Uterus (tissue), 3 donors: ENCODE measurements at regions not wholly inside any gene's neighbourhood (a gene's known extent, or its start where the extent isn't known, plus 50 kb on each side); places are given as distances from the start of the nearest gene placed in this dataset.

ENCODE experiments used
- DNase-seq, 2 donors: peaks; one replicate each; pipeline ENCODE4 v3.0.0-alpha.2; 2019 to 2020
- H3K27ac ChIP-seq, 2 donors: fragments of 200-600 bp; sonication (generic); 1 replicate in 1 of 2; 2 replicates in 1 of 2; pipeline ENCODE4 v1.5.1; 2016 to 2018
- H3K27me3 ChIP-seq, 2 donors: fragments of 200-600 bp; sonication (generic); one replicate each; pipeline ENCODE4 v1.5.1; 2018 to 2019; ENCODE audit warnings: control low read depth in 1 of 2
- H3K36me3 ChIP-seq, 2 donors: fragments of 200-600 bp; sonication (generic); one replicate each; pipeline ENCODE4 v1.5.1; 2019; ENCODE audit warnings: control low read depth in 1 of 2
- H3K4me1 ChIP-seq, 2 donors: fragments of 200-600 bp; sonication (generic); one replicate each; pipeline ENCODE4 v1.5.1; 2018 to 2019; ENCODE audit warnings: control low read depth in 1 of 2
- H3K4me3 ChIP-seq, 2 donors: fragments of 200-600 bp; sonication (generic); 1 replicate in 1 of 2; 2 replicates in 1 of 2; pipeline ENCODE4 v1.5.1; 2018 to 2019; ENCODE audit warnings: mild to moderate bottlenecking in 1 of 2
- H3K9me3 ChIP-seq, 2 donors: fragments of 200-600 bp; sonication (generic); one replicate each; pipeline ENCODE4 v1.5.1; 2019; ENCODE audit warnings: control low read depth in 1 of 2
- CTCF ChIP-seq, 4 experiments: fragments of 200-600 bp in 2 of 4; fragments of 450-650 bp in 2 of 4; sonication (generic) in 2 of 4; IDR thresholded peaks; one replicate each; pipeline ENCODE4 v1.5.1; 2016 to 2019; ENCODE audit warnings: antibody characterized with exemption in 4 of 4, mild to moderate bottlenecking in 2 of 4, moderate library complexity in 1 of 4
- POLR2A ChIP-seq, 2 donors: fragments of 450-650 bp; IDR thresholded peaks; one replicate each; pipeline ENCODE4 v1.6.1; 2016; ENCODE audit warnings: antibody characterized with exemption in 2 of 2, mild to moderate bottlenecking in 1 of 2, moderate library complexity in 1 of 2
- intact Hi-C: fragments of 100-400 bp; cut with DNase I; formaldehyde crosslinking; loops from one replicate; pipeline ENCODE4 v1.15.1; 2023; ENCODE audit warnings: low total_unique reads
- donor health status: DM: yes; HTN: yes; CAD: no.

GRCh38 chr5:134464988-134465815, 53.5 kb upstream of the CDKN2AIPNL start:
- intact Hi-C loops, result loop anchor here (10.0 kb wide), 1 partner anchor 50 kb away; the partner anchor contains the start of gene CDKN2AIPNL
- Histone ChIP-seq H3K27me3 (no peaks in the 10 kb centered on the region), H3K4me1 (no peaks in the 10 kb centered on the region), H3K4me3 (peak overlapping the region; percentile 40 to 43), H3K9me3 (no peaks in the 10 kb centered on the region), H3K27ac (peak overlapping the region; percentile 92), H3K36me3 (no peaks in the 10 kb centered on the region)
- DNase-seq, result peak in 1 of 2 donors; percentile 29
- no peak for TF ChIP-seq CTCF (IDR thresholded peaks at IDR 0.05)
- no peak for TF ChIP-seq POLR2A (IDR thresholded peaks at IDR 0.05)

GRCh38 chr5:134463991-134464760, 52.5 kb upstream of the CDKN2AIPNL start:
- intact Hi-C loops, result loop anchor here (10.0 kb wide), 1 partner anchor 49 kb away; the partner anchor contains the start of gene CDKN2AIPNL
- Histone ChIP-seq H3K36me3 (no peaks in the 10 kb centered on the region), H3K27ac (peak overlapping the region; percentile 32 to 92), H3K27me3 (no peaks in the 10 kb centered on the region), H3K4me1 (no peaks in the 10 kb centered on the region), H3K4me3 (no peak overlapping the region), H3K9me3 (no peaks in the 10 kb centered on the region)
- DNase-seq, result peak in 1 of 2 donors; percentile 14
- no peak for TF ChIP-seq POLR2A (IDR thresholded peaks at IDR 0.05)
- no peak for TF ChIP-seq CTCF (IDR thresholded peaks at IDR 0.05)

GRCh38 chr5:134463176-134463720, 51.6 kb upstream of the CDKN2AIPNL start:
- TF ChIP-seq CTCF (IDR thresholded peaks at IDR 0.05) (no peak), POLR2A (IDR thresholded peaks at IDR 0.05) (no peak)
- Histone ChIP-seq H3K9me3 (no peaks in the 10 kb centered on the region), H3K27ac (peak overlapping the region; percentile 32 to 61), H3K4me3 (no peak overlapping the region), H3K4me1 (no peaks in the 10 kb centered on the region), H3K27me3 (no peaks in the 10 kb centered on the region), H3K36me3 (no peaks in the 10 kb centered on the region)
- intact Hi-C loops, result loop anchor here (10.0 kb wide), 1 partner anchor 48 kb away; the partner anchor contains the start of gene CDKN2AIPNL
- peak in 1 of 2 donors; percentile 11 for DNase-seq

GRCh38 chr5:134462761-134463160, 51.1 kb upstream of the CDKN2AIPNL start:
- peak in 1 of 2 donors; percentile 10 for DNase-seq
- Histone ChIP-seq H3K9me3 (no peaks in the 10 kb centered on the region), H3K36me3 (no peaks in the 10 kb centered on the region), H3K27ac (peak overlapping the region; percentile 9 to 61), H3K27me3 (no peaks in the 10 kb centered on the region), H3K4me3 (no peak overlapping the region), H3K4me1 (no peaks in the 10 kb centered on the region)
- no peak for TF ChIP-seq CTCF (IDR thresholded peaks at IDR 0.05)
- TF ChIP-seq POLR2A (IDR thresholded peaks at IDR 0.05), result no peak
- intact Hi-C loops, result loop anchor here (10.0 kb wide), 1 partner anchor 48 kb away; the partner anchor contains the start of gene CDKN2AIPNL
